Gastroesophageal sphincter (tissue), 3 donors: ENCODE measurements at regions not wholly inside any gene's neighbourhood (a gene's known extent, or its start where the extent isn't known, plus 50 kb on each side); places are given as distances from the start of the nearest gene placed in this dataset.

Source experiments
- EP300 ChIP-seq: sonication (generic); formaldehyde crosslinking; IDR thresholded peaks from one replicate; pipeline ENCODE4 v1.6.1; 2017; ENCODE audit warnings: antibody characterized with exemption, mild to moderate bottlenecking
- POLR2A ChIP-seq, 2 donors: fragments of 450-650 bp; IDR thresholded peaks; one replicate each; pipeline ENCODE4 v1.6.1; 2017; ENCODE audit warnings: antibody characterized with exemption in 2 of 2, mild to moderate bottlenecking in 2 of 2, moderate library complexity in 1 of 2
- POLR2AphosphoS5 ChIP-seq: sonication (generic); formaldehyde crosslinking; IDR thresholded peaks from one replicate; pipeline ENCODE4 v1.6.1; 2017; ENCODE audit warnings: antibody characterized with exemption
- TF ChIP-seq, protein P1 (sequence below), 4 experiments: fragments of 200-600 bp in 2 of 4; fragments of 450-650 bp in 2 of 4; sonication (generic) in 1 of 4; IDR thresholded peaks; one replicate each; pipeline ENCODE4 v1.5.1; 2017 to 2019; ENCODE audit warnings: antibody characterized with exemption in 4 of 4, mild to moderate bottlenecking in 2 of 4, moderate library complexity in 2 of 4

DNA sequence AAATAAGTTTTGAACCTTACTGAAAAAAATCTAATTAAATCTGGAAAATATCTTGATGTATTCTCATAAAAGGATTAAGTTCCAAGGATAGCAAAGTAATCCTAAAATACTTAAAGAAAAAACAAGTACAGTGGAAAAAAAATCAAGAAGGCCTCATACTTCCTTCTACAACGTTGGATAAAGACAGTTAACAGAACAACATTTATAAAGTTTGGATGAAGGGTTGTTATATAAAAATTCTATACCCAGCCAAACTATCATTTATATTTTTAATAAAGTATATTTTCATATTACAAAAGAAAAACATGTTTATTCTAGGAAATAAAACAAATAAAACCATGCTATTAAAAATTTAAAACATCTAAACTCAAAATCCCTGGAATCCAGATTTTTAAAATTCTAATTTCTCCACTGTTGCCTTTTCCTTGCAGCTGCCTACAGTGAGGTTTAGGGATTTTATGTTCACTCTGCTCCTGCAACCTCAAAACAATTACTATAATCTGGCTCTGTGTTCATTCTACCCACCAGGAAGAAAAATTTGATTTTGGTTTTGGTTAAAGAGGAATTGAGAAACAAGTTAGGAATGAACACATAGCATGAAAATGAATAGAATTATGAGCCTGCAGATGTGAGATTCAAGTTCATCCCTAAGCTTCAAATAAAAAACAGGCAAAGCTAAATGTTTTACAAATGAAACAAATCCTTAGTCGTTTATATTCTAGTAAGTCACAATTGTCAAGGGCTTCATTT, 142.8 kb downstream of the LPIN1 start:
- TF ChIP-seq EP300 (no peak), POLR2A (IDR thresholded peaks at IDR 0.05) (no peak), POLR2AphosphoS5 (no peak)
- TF ChIP-seq, protein P1, sequence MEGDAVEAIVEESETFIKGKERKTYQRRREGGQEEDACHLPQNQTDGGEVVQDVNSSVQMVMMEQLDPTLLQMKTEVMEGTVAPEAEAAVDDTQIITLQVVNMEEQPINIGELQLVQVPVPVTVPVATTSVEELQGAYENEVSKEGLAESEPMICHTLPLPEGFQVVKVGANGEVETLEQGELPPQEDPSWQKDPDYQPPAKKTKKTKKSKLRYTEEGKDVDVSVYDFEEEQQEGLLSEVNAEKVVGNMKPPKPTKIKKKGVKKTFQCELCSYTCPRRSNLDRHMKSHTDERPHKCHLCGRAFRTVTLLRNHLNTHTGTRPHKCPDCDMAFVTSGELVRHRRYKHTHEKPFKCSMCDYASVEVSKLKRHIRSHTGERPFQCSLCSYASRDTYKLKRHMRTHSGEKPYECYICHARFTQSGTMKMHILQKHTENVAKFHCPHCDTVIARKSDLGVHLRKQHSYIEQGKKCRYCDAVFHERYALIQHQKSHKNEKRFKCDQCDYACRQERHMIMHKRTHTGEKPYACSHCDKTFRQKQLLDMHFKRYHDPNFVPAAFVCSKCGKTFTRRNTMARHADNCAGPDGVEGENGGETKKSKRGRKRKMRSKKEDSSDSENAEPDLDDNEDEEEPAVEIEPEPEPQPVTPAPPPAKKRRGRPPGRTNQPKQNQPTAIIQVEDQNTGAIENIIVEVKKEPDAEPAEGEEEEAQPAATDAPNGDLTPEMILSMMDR (IDR thresholded peaks at IDR 0.05), result no peak
